BE2C (cell line): ENCODE measurements at regions not wholly inside any gene's neighbourhood (a gene's known extent, or its start where the extent isn't known, plus 50 kb on each side); places are given as distances from the start of the nearest gene placed in this dataset.

Experiments used
- DNase-seq: peaks from one replicate; pipeline ENCODE4 v3.0.0-alpha.2; 2020
- H3K27me3 ChIP-seq: fragments of 250-450 bp; sonication (Bioruptor Pico); 2 replicates; pipeline ENCODE4 v1.5.1; 2020; ENCODE audit warnings: mild to moderate bottlenecking
- H3K36me3 ChIP-seq: fragments of 250-450 bp; sonication (Bioruptor Pico); 2 replicates; pipeline ENCODE4 v1.5.1; 2020; ENCODE audit warnings: mild to moderate bottlenecking
- H3K4me1 ChIP-seq: fragments of 250-450 bp; sonication (Bioruptor Pico); 2 replicates; pipeline ENCODE4 v1.5.1; 2020
- H3K4me3 ChIP-seq: 2 replicates; pipeline ENCODE4 v1.5.1; 2011; ENCODE audit warnings: low read depth, low read length
- H3K9me3 ChIP-seq: fragments of 250-450 bp; sonication (Bioruptor Pico); 2 replicates; pipeline ENCODE4 v1.5.1; 2020
- TF ChIP-seq, protein P1 (sequence below): IDR thresholded peaks from 2 replicates; pipeline ENCODE4 v1.5.1; 2012; ENCODE audit warnings: mild to moderate bottlenecking, low read depth, low read length

DNA sequence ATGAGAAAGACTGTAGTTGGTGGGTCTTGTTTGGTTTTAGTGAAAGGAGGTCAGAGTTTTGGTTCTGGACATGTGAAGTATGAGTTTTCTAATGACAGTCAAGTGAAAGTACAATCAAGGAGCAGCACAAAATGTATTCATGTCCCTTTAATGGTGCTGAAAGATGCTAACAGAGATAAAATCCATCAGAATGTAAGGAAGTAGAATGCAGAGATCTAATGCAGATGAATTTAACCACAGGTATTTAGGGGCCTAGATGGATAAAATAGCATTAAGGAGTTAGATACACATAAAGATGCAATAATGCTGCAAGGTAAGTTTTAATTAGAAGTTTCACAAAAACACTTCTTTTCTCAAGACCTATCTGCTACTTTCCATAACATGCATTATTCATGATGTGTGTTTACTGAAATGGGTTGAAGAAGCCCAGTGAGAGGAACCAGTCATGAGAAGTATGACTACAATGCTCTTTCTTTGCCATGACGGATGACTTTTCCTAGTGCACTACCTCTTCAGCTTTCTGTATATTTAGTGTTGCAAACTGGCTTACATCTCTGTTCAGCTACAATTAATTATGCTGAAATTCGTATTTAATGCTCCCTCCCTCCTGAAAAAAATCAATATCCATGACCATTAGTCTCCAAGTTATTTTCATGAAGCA, 222.9 kb upstream of the HTR2A start:
- Histone ChIP-seq H3K9me3 (no peaks in the 10 kb centered on the region), H3K4me1 (no peaks in the 10 kb centered on the region), H3K36me3 (no peaks in the 10 kb centered on the region), H3K4me3 (no peak overlapping the region), H3K27me3 (no peaks in the 10 kb centered on the region; the same call in 1 of the 2 replicates)
- no peak for DNase-seq
- TF ChIP-seq, protein P1, sequence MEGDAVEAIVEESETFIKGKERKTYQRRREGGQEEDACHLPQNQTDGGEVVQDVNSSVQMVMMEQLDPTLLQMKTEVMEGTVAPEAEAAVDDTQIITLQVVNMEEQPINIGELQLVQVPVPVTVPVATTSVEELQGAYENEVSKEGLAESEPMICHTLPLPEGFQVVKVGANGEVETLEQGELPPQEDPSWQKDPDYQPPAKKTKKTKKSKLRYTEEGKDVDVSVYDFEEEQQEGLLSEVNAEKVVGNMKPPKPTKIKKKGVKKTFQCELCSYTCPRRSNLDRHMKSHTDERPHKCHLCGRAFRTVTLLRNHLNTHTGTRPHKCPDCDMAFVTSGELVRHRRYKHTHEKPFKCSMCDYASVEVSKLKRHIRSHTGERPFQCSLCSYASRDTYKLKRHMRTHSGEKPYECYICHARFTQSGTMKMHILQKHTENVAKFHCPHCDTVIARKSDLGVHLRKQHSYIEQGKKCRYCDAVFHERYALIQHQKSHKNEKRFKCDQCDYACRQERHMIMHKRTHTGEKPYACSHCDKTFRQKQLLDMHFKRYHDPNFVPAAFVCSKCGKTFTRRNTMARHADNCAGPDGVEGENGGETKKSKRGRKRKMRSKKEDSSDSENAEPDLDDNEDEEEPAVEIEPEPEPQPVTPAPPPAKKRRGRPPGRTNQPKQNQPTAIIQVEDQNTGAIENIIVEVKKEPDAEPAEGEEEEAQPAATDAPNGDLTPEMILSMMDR = no peak

DNA sequence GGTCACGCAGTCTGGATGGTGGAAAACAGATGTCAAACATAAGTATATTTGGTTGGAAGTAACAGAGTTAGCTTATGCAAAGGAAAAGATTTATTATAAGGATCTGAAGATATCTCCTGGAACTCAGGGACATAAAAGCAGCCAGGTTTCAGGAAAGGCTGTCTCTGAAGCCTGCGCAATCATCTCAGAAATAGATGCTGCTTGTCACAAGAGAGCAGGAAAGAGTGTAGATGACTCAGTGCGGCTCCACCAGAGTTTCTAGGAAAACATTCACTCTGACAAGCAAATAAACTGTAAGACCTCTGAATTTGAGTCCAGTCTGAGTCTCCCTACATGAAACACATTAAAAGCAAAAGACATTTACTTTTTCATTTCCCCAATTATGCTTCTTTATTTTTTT, 220.4 kb upstream of the HTR2A start:
- Histone ChIP-seq H3K4me3 (no peak overlapping the region), H3K9me3 (no peaks in the 10 kb centered on the region), H3K27me3 (no peaks in the 10 kb centered on the region; the same call in 1 of the 2 replicates), H3K4me1 (no peaks in the 10 kb centered on the region), H3K36me3 (no peaks in the 10 kb centered on the region)
- TF ChIP-seq, protein P1 = no peak
- DNase-seq = no peak

DNA sequence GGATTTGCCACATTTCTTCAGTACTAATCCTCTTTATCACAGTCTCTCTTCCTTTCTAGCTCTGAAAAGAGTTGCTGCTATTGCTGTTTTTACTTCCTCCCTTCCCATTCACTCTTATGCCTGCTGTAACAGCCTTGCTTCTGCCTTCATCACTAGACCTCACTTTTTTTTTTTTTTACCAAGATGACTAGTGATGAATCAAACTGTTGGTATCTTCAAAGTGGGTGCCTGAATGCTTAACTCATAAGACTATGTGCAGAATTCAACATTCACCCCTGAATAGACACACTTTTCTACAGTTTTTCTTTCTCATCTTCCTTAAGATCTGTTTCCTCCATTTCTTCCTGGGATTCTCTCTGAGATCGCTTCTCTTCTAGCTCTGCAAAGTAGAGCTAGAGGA, 217.2 kb upstream of the HTR2A start:
- no peak for DNase-seq
- Histone ChIP-seq H3K36me3 (no peaks in the 10 kb centered on the region), H3K9me3 (no peaks in the 10 kb centered on the region), H3K4me3 (no peak overlapping the region), H3K27me3 (no peaks in the 10 kb centered on the region), H3K4me1 (no peaks in the 10 kb centered on the region)
- TF ChIP-seq, protein P1 = no peak

- H3K27me3 ChIP-seq = no peaks in the 10 kb centered on the region
- TF ChIP-seq, protein P1 = no peak
- H3K36me3 ChIP-seq = no peaks in the 10 kb centered on the region
- no peaks in the 10 kb centered on the region for H3K4me1 ChIP-seq
- no peak overlapping the region for H3K4me3 ChIP-seq
- no peaks in the 10 kb centered on the region for H3K9me3 ChIP-seq
- no peak for DNase-seq
Measured at GRCh38 chr13:47112903-47113299, 216.0 kb upstream of the HTR2A start.

DNA sequence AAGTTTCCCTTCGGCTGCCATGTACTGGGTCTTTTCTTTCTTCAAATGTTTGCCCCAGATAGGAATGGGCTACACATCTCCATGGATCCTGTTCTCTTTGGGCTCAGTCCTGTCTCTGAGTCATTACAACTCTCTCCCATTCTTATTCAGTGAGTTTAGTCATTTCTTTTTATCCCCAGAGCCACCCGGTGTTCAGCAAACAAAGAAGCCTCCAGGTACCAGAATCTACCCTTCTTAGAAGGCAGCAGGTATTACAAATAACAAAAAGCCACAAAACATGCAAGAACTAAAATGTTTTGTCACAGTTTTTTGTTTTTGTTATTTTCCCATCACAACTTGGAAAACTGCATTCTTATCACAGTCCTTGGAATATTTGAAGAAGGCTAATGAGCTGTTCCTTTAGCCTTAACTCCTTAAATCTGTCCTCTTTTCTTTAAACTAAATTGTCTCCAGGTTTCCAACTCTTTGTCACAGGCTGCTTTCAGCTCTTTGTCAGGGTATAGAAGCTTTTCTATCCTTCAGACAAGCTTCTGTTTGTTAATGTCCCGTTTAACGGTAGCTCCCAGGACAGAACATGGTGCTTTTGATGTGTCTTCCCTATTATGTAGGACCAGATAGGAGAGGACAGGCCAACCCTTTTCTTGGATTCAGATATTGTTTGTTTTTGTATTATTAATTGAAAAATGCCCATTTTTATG, 215.5 kb upstream of the HTR2A start:
- no peaks in the 10 kb centered on the region for H3K4me1 ChIP-seq
- TF ChIP-seq, protein P1 = no peak
- H3K9me3 ChIP-seq = no peaks in the 10 kb centered on the region
- H3K27me3 ChIP-seq = no peaks in the 10 kb centered on the region
- no peak overlapping the region for H3K4me3 ChIP-seq
- no peaks in the 10 kb centered on the region for H3K36me3 ChIP-seq
- DNase-seq = no peak

DNA sequence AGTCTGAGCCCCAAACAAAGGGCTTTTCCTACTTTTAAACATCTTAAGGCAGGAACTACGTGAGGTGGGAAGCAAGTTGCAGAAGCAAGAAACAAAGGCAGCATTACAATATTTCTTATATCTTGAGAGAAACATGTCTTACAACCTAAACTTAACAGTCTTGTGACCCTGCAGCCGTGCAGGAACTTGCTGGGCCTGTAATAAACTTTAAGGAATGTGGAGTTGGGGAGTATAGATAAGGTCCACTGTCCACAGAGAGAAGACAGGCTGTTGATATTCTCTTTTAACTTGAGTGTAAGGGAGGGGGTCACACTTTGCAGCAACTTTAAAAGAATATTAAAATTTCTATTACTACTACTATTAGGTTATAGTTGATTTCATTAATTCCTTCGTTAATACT, 214.6 kb upstream of the HTR2A start:
- TF ChIP-seq, protein P1 = no peak
- DNase-seq = no peak
- Histone ChIP-seq H3K36me3 (no peaks in the 10 kb centered on the region), H3K4me1 (no peaks in the 10 kb centered on the region), H3K27me3 (no peaks in the 10 kb centered on the region), H3K4me3 (no peak overlapping the region), H3K9me3 (no peaks in the 10 kb centered on the region)
